Stomach smooth muscle (tissue), 2 donors: ENCODE measurements at regions not wholly inside any gene's neighbourhood (a gene's known extent, or its start where the extent isn't known, plus 50 kb on each side); places are given as distances from the start of the nearest gene placed in this dataset.

Experiments
- H3K27ac ChIP-seq: one replicate; pipeline ENCODE4 v1.7.0; 2013; ENCODE audit warnings: mild to moderate bottlenecking, low read length, inconsistent platforms
- H3K27me3 ChIP-seq, 2 donors: one replicate each; pipeline ENCODE4 v1.7.0; 2013; ENCODE audit warnings: low read length in 2 of 2; ENCODE audit not compliant: insufficient read depth in 2 of 2, control insufficient read depth in 1 of 2
- H3K36me3 ChIP-seq, 2 donors: one replicate each; pipeline ENCODE4 v1.7.0; 2013; ENCODE audit warnings: low read length in 2 of 2; ENCODE audit not compliant: control insufficient read depth in 2 of 2, insufficient read depth in 2 of 2
- H3K4me1 ChIP-seq: one replicate; pipeline ENCODE4 v1.7.0; 2013; ENCODE audit warnings: low read length; ENCODE audit not compliant: control insufficient read depth, insufficient read depth
- H3K4me3 ChIP-seq, 2 donors: one replicate each; pipeline ENCODE4 v1.7.0; 2013; ENCODE audit warnings: low read length in 2 of 2
- H3K9ac ChIP-seq, 2 donors: one replicate each; pipeline ENCODE4 v1.7.0; 2013; ENCODE audit warnings: low read length in 2 of 2, mild to moderate bottlenecking in 1 of 2
- H3K9me3 ChIP-seq, 2 donors: one replicate each; pipeline ENCODE4 v1.7.0; 2013; ENCODE audit warnings: low read length in 2 of 2; ENCODE audit not compliant: control insufficient read depth in 2 of 2
- donor health status: healthy.
- donor health status: Pancreatic carcinoma.

DNA sequence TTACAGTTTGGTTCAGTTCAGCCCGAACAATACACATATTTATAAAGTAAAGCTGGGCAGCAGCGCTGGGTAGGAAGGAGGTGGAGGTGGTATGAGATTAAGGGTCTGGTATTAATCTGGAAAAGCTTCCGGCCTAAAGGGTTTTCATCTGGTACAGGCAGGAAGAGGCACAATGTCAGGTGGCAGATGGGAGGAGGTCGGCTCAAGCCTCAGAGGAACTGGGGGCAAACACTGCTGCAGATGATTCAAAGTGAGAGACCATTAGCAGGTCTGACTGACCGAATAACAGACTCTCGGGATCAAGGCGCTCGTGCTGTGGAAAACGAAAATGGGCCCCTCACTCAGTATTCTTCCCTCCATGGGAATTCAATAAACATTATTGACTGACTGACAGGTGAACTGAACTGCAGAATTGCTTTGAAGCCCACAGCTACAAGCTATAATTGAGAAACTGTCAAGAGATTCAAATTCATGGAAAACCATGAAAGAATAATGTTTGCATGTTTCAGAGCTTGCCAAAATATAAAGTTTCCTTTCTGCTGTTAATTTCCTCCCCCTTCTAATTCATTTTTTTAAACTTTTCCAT is 75.3 kb downstream of the TMEM167A start:
- no peak overlapping the region for H3K4me3 ChIP-seq
- H3K4me1 ChIP-seq: no peaks in the 10 kb centered on the region
- H3K9me3 ChIP-seq: no peaks in the 10 kb centered on the region
- H3K27me3 ChIP-seq: no peaks in the 10 kb centered on the region
- H3K36me3 ChIP-seq: no peaks in the 10 kb centered on the region
- H3K27ac ChIP-seq: no peak overlapping the region
- no peak overlapping the region for H3K9ac ChIP-seq

GRCh38 chr5:83000922-83001321 is 76.3 kb downstream of the TMEM167A start:
- no peak overlapping the region for H3K9ac ChIP-seq
- H3K36me3 ChIP-seq: no peaks in the 10 kb centered on the region
- no peak overlapping the region for H3K27ac ChIP-seq
- H3K9me3 ChIP-seq: no peaks in the 10 kb centered on the region
- no peaks in the 10 kb centered on the region for H3K4me1 ChIP-seq
- no peak overlapping the region for H3K4me3 ChIP-seq
- no peaks in the 10 kb centered on the region for H3K27me3 ChIP-seq

- H3K27me3 ChIP-seq: no peaks in the 10 kb centered on the region
- no peaks in the 10 kb centered on the region for H3K9me3 ChIP-seq
Observed at GRCh38 chr5:83000428-83000827, 76.8 kb downstream of the TMEM167A start.

DNA sequence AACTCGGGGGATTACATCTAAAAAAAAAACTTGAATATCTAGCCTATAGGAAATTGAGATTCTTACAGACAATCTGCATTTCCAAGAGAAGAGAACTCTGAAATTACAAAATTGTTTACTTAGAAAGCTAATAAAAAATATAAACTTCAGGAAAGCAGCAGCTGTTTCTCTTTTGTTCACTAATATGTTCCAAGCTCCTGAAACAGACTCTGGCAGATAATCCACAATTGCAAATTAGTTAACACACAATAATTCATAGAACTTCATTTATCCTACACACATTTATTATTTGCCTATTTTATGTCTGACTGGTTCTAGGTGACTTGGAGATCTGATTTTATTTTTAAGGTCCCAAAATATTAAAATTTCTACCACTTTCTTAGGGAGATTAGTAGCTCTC is 83.8 kb downstream of the TMEM167A start:
- H3K4me3 ChIP-seq: no peak overlapping the region
- no peaks in the 10 kb centered on the region for H3K27me3 ChIP-seq
- no peak overlapping the region for H3K27ac ChIP-seq
- no peaks in the 10 kb centered on the region for H3K9me3 ChIP-seq
- no peaks in the 10 kb centered on the region for H3K4me1 ChIP-seq
- no peak overlapping the region for H3K9ac ChIP-seq
- H3K36me3 ChIP-seq: no peaks in the 10 kb centered on the region

More at GRCh38 chr5:83000428-83000827, 76.8 kb downstream of the TMEM167A start:
- no peak overlapping the region for H3K4me3 ChIP-seq
- no peaks in the 10 kb centered on the region for H3K4me1 ChIP-seq
- no peaks in the 10 kb centered on the region for H3K36me3 ChIP-seq
- H3K27ac ChIP-seq: no peak overlapping the region
- no peak overlapping the region for H3K9ac ChIP-seq

DNA sequence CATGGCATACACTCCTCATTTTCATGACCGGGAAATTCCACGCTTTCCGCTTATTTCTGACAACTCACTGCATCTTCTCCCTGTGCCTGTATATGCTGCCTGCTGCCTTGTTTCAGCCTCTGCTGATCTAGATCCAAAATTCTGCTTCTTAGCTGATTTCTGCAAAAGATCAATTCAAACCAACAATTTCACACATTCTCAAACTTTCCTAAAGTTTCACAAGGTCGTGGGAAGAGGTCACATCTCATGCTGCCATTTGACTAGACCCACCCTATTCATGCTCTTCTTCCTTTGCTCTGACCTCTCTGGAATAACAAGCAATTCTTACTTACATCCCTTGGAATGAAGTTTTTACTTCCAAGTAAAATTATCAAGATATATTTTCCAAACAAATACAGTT is 84.5 kb downstream of the TMEM167A start:
- Histone ChIP-seq H3K27ac (no peak overlapping the region), H3K9ac (no peak overlapping the region), H3K4me3 (no peak overlapping the region), H3K36me3 (no peaks in the 10 kb centered on the region), H3K9me3 (no peaks in the 10 kb centered on the region), H3K4me1 (no peaks in the 10 kb centered on the region), H3K27me3 (no peaks in the 10 kb centered on the region)

DNA sequence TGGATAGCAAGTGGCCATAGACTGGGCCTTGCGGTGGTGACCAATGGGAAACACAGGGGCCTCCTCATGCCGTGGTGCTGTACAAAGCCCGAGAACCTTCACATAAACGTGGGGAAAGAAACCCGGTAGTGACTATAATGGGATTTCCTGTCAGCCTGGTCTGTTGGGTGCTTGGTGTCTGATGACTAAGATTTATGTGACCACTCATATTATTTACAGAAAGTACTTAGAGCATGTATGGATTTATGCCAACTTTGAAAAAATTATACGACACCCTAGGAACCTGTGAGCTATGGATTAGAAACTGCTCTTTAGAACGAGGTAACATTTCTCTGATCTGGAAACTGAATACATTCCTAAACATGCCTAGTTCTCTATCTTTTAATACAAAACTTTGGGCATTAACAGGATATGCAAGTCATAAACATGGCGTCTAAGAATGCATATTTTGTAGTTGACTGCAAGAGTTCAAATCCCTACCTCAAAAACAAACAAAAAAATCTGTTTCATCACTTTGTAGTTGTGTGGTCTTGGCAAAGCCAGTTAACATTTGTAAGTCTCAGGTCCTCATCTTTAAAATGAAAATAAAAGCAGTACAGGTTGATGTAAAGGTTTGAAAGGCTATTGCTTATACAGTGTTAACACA is 85.4 kb downstream of the TMEM167A start:
- Histone ChIP-seq H3K27me3 (no peaks in the 10 kb centered on the region), H3K27ac (no peak overlapping the region), H3K4me1 (no peaks in the 10 kb centered on the region), H3K9ac (no peak overlapping the region), H3K36me3 (no peaks in the 10 kb centered on the region), H3K4me3 (no peak overlapping the region), H3K9me3 (no peaks in the 10 kb centered on the region)

- no peak overlapping the region for H3K27ac ChIP-seq
- no peak overlapping the region for H3K9ac ChIP-seq
- no peak overlapping the region for H3K4me3 ChIP-seq
- H3K9me3 ChIP-seq: no peaks in the 10 kb centered on the region
- no peaks in the 10 kb centered on the region for H3K4me1 ChIP-seq
- H3K27me3 ChIP-seq: no peaks in the 10 kb centered on the region
- H3K36me3 ChIP-seq: no peaks in the 10 kb centered on the region
Observed at GRCh38 chr5:82991059-82991458, 86.1 kb downstream of the TMEM167A start.

DNA sequence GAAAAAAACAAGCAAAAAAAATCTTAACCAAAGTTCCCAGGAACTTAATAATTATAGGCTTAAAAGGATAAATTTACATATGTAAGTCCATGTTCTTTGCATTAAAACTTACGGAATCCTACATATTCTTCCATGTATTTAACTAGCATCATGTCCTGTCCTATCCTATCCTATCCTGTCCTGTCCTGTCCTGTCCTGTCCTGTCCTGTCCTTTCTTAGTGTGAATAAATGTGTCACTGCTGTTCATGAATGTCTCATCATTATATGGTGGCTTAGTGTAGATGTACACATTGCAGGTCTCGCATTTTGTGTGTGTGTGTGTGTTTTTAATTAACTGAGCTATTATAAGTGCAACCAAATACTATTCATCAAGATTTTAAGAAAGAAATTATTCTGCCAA is 90.0 kb downstream of the TMEM167A start:
- Histone ChIP-seq H3K9ac (no peak overlapping the region), H3K36me3 (no peaks in the 10 kb centered on the region), H3K27ac (no peak overlapping the region), H3K9me3 (no peaks in the 10 kb centered on the region), H3K4me1 (no peaks in the 10 kb centered on the region), H3K27me3 (no peaks in the 10 kb centered on the region), H3K4me3 (no peak overlapping the region)

- H3K27me3 ChIP-seq: no peaks in the 10 kb centered on the region
- H3K27ac ChIP-seq: no peak overlapping the region
- H3K36me3 ChIP-seq: no peaks in the 10 kb centered on the region
- no peak overlapping the region for H3K9ac ChIP-seq
- no peaks in the 10 kb centered on the region for H3K9me3 ChIP-seq
- no peak overlapping the region for H3K4me3 ChIP-seq
- no peaks in the 10 kb centered on the region for H3K4me1 ChIP-seq
Observed at GRCh38 chr5:82986404-82986803, 90.8 kb downstream of the TMEM167A start.

- Histone ChIP-seq H3K4me1 (no peaks in the 10 kb centered on the region), H3K4me3 (no peak overlapping the region), H3K27ac (no peak overlapping the region), H3K27me3 (no peaks in the 10 kb centered on the region), H3K9ac (no peak overlapping the region), H3K36me3 (no peaks in the 10 kb centered on the region), H3K9me3 (no peaks in the 10 kb centered on the region)
Observed at GRCh38 chr5:82985763-82986162, 91.4 kb downstream of the TMEM167A start.
